Spleen (tissue), 7 donors: ENCODE measurements at regions not wholly inside any gene's neighbourhood (a gene's known extent, or its start where the extent isn't known, plus 50 kb on each side); places are given as distances from the start of the nearest gene placed in this dataset.

Experiments used
- POLR2A ChIP-seq, 3 donors: fragments of 450-650 bp; IDR thresholded peaks; one replicate each; pipeline ENCODE4 v1.5.1; 2017; ENCODE audit warnings: antibody characterized with exemption in 3 of 3, mild to moderate bottlenecking in 1 of 3
- TF ChIP-seq, protein P1 (sequence below), 11 experiments: fragments of 200-600 bp in 7 of 11; fragments of 450-650 bp in 4 of 11; sonication (generic) in 4 of 11; IDR thresholded peaks in 8 of 11; conservative IDR thresholded peaks in 3 of 11; 1 replicate in 7 of 11; 2 replicates in 4 of 11; pipeline versions ENCODE4 v1.4.0 to v1.8.0; 2016 to 2021; ENCODE audit warnings: antibody characterized with exemption in 11 of 11, inconsistent platforms in 4 of 11, mild to moderate bottlenecking in 1 of 11
- donor health status: DM: no; HTN: no; CAD: no; lungs with moderate emphysema.
- donor health status: DM: no; HTN: no; CAD: no.
- donor health status: DM: no; HTN: no; CAD: no.

DNA sequence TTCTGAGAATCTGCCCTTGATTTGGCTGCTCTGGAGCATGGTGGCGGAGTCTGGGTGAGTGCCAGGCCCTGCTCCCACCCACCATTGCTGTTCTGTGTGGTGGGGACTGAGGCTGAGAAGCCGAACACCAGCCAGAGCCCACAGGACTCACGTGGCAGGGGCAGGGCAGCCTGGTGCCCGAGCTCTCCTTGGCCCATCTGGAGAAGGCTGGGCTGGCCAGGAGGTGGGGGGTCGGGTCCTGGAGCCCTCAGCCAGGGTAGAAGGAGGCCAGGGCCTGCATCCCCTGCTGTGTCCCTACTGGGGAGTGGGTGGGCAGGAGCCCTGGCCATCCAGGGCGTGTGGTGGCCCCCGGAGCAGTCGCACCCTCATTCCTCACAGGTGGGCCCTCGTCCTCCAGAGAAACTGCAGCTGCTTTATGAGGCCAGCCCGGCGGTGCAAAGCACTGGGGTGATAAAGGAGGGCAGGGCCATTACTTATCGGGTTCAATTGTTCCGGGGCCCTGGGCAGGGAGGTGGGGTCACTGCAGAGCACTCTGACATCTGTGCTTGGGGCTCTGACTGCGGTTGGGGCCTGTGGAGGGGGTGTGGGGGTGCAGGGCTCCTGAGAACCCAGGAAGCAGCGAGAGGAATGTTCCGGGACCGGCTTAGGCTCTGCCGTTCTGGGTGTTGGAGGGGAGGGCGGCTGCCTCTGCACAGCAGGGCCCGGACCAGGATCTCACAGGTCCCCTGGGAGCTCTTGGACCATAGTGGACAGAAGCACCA, 217.5 kb upstream of the C14orf180 start:
- TF ChIP-seq, protein P1, sequence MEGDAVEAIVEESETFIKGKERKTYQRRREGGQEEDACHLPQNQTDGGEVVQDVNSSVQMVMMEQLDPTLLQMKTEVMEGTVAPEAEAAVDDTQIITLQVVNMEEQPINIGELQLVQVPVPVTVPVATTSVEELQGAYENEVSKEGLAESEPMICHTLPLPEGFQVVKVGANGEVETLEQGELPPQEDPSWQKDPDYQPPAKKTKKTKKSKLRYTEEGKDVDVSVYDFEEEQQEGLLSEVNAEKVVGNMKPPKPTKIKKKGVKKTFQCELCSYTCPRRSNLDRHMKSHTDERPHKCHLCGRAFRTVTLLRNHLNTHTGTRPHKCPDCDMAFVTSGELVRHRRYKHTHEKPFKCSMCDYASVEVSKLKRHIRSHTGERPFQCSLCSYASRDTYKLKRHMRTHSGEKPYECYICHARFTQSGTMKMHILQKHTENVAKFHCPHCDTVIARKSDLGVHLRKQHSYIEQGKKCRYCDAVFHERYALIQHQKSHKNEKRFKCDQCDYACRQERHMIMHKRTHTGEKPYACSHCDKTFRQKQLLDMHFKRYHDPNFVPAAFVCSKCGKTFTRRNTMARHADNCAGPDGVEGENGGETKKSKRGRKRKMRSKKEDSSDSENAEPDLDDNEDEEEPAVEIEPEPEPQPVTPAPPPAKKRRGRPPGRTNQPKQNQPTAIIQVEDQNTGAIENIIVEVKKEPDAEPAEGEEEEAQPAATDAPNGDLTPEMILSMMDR (IDR thresholded peaks at IDR 0.05 in 8 of 11, conservative IDR thresholded peaks at IDR 0.05 in 3 of 11) = no peak
- no peak for TF ChIP-seq POLR2A (IDR thresholded peaks at IDR 0.05)
